Glutamatergic neuron (in vitro differentiated cells): ENCODE measurements at regions not wholly inside any gene's neighbourhood (a gene's known extent, or its start where the extent isn't known, plus 50 kb on each side); places are given as distances from the start of the nearest gene placed in this dataset.
"Not testable (repeated sequence)": the region's sequence is repeated elsewhere in the genome, so short reads cannot be mapped to it uniquely, and the experiment has no call there.

ENCODE experiments used
- DNase-seq: peaks from one replicate; pipeline ENCODE4 v3.0.0; 2022
- H3K27ac Mint-ChIP-seq: one replicate; pipeline ENCODE4 v1.8.0; 2020; ENCODE audit warnings: mild to moderate bottlenecking, mixed read lengths, inconsistent platforms; ENCODE audit not compliant: unreplicated experiment
- H3K27me3 Mint-ChIP-seq: one replicate; pipeline ENCODE4 v1.8.0; 2020; ENCODE audit warnings: mild to moderate bottlenecking, moderate library complexity, mixed read lengths, inconsistent platforms; ENCODE audit not compliant: unreplicated experiment
- H3K36me3 Mint-ChIP-seq: one replicate; pipeline ENCODE4 v1.8.0; 2020; ENCODE audit warnings: mild to moderate bottlenecking, mixed read lengths, inconsistent platforms; ENCODE audit not compliant: unreplicated experiment
- H3K4me1 Mint-ChIP-seq: one replicate; pipeline ENCODE4 v1.8.0; 2020; ENCODE audit warnings: mild to moderate bottlenecking, low read depth, mixed read lengths, inconsistent platforms; ENCODE audit not compliant: unreplicated experiment
- H3K4me3 Mint-ChIP-seq: one replicate; pipeline ENCODE4 v1.8.0; 2020; ENCODE audit warnings: mild to moderate bottlenecking, mixed read lengths, inconsistent platforms; ENCODE audit not compliant: unreplicated experiment
- H3K9me3 Mint-ChIP-seq: one replicate; pipeline ENCODE4 v1.8.0; 2020; ENCODE audit warnings: mild to moderate bottlenecking, moderate library complexity, mixed read lengths, inconsistent platforms; ENCODE audit not compliant: unreplicated experiment
- CTCF ChIP-seq: fragments of 200-600 bp; sonication (generic); IDR thresholded peaks from one replicate; pipeline ENCODE4 v1.5.0; 2021; ENCODE audit not compliant: partially characterized antibody, unreplicated experiment

GRCh38 chr4:112747036-112747435, 110.1 kb downstream of the LARP7 start:
- H3K36me3 Mint-ChIP-seq = no peaks in the 10 kb centered on the region
- no peak overlapping the region for H3K27ac Mint-ChIP-seq
- no peaks in the 10 kb centered on the region for H3K9me3 Mint-ChIP-seq
- H3K4me1 Mint-ChIP-seq = peaks cover 12% of the 10 kb centered on the region
- DNase-seq = no peak
- H3K27me3 Mint-ChIP-seq = no peaks in the 10 kb centered on the region
- no peak overlapping the region for H3K4me3 Mint-ChIP-seq
- no peak for TF ChIP-seq CTCF

- Mint-ChIP-seq H3K36me3 (no peaks in the 10 kb centered on the region), H3K27me3 (no peaks in the 10 kb centered on the region), H3K27ac (no peak overlapping the region), H3K4me1 (peaks cover 12% of the 10 kb centered on the region), H3K4me3 (no peak overlapping the region), H3K9me3 (peaks cover 2% of the 10 kb centered on the region)
- no peak for DNase-seq
- no peak for TF ChIP-seq CTCF
Measured at GRCh38 chr4:112748352-112748878, 111.5 kb downstream of the LARP7 start.

- H3K27ac Mint-ChIP-seq, H3K4me3 Mint-ChIP-seq, H3K27me3 Mint-ChIP-seq, DNase-seq, H3K9me3 Mint-ChIP-seq, H3K36me3 Mint-ChIP-seq: not testable (repeated sequence)
- peaks cover 12% of the 10 kb centered on the region for H3K4me1 Mint-ChIP-seq
Measured at GRCh38 chr4:112750749-112751148, 113.8 kb downstream of the LARP7 start.

- Mint-ChIP-seq H3K9me3 (peaks cover 2% of the 10 kb centered on the region), H3K4me3 (no peak overlapping the region), H3K27me3 (no peaks in the 10 kb centered on the region), H3K27ac (no peak overlapping the region), H3K4me1 (peaks cover 12% of the 10 kb centered on the region), H3K36me3 (no peaks in the 10 kb centered on the region)
- no peak for TF ChIP-seq CTCF
- DNase-seq = no peak
Measured at GRCh38 chr4:112751447-112751846, 114.5 kb downstream of the LARP7 start.

- no peaks in the 10 kb centered on the region for H3K27me3 Mint-ChIP-seq
- no peak for DNase-seq
- H3K4me1 Mint-ChIP-seq = peaks cover 12% of the 10 kb centered on the region
- H3K27ac Mint-ChIP-seq = no peak overlapping the region
- no peak for TF ChIP-seq CTCF
- no peak overlapping the region for H3K4me3 Mint-ChIP-seq
- H3K36me3 Mint-ChIP-seq = no peaks in the 10 kb centered on the region
- peaks cover 2% of the 10 kb centered on the region for H3K9me3 Mint-ChIP-seq
Measured at GRCh38 chr4:112752061-112752460, 115.1 kb downstream of the LARP7 start.
